ENCODE measurements at regions not wholly inside any gene's neighbourhood (a gene's known extent, or its start where the extent isn't known, plus 50 kb on each side); places are given as distances from the start of the nearest gene placed in this dataset.

- TF ChIP-seq CTCF (IDR thresholded peaks at IDR 0.05), result no peak
- no peak for TF ChIP-seq POLR2A (IDR thresholded peaks at IDR 0.05)
Measured at GRCh38 chr10:76727038-76727437, 910.6 kb downstream of the KCNMA1 start.

Measured in adrenal gland (tissue), 5 donors.